NT2/D1 (cell line): ENCODE measurements at regions not wholly inside any gene's neighbourhood (a gene's known extent, or its start where the extent isn't known, plus 50 kb on each side); places are given as distances from the start of the nearest gene placed in this dataset.

Experiments used
- DNase-seq: peaks from one replicate; pipeline ENCODE4 v3.0.0-alpha.2; 2011; ENCODE audit warnings: low read depth, low spot score
- H3K27me3 ChIP-seq: 2 replicates; pipeline ENCODE4 v1.6.0; 2011; ENCODE audit warnings: mild to moderate bottlenecking; ENCODE audit not compliant: insufficient read length, insufficient read depth
- H3K36me3 ChIP-seq: 2 replicates; pipeline ENCODE4 v1.6.1; 2011; ENCODE audit warnings: mild to moderate bottlenecking, low read length, mixed read lengths; ENCODE audit not compliant: insufficient read depth, insufficient read length
- H3K4me1 ChIP-seq: 2 replicates; pipeline ENCODE4 v1.5.1; 2011; ENCODE audit not compliant: insufficient read depth, insufficient read length
- H3K4me3 ChIP-seq: 2 replicates; pipeline ENCODE4 v1.5.1; 2011; ENCODE audit warnings: low read depth; ENCODE audit not compliant: insufficient read length
- H3K9ac ChIP-seq: 2 replicates; pipeline ENCODE4 v1.6.0; 2011; ENCODE audit warnings: low read depth; ENCODE audit not compliant: insufficient read length
- H3K9me3 ChIP-seq: 2 replicates; pipeline ENCODE4 v1.5.1; 2011; ENCODE audit warnings: mild to moderate bottlenecking, low read length; ENCODE audit not compliant: insufficient read depth
- SUZ12 ChIP-seq: IDR thresholded peaks from 2 replicates; pipeline ENCODE4 v1.6.1; 2011; ENCODE audit not compliant: insufficient read length, insufficient read depth; ENCODE audit errors: extremely low read depth
- YY1 ChIP-seq: IDR thresholded peaks from 2 replicates; pipeline ENCODE4 v1.6.1; 2011; ENCODE audit not compliant: insufficient read length, insufficient read depth
- ZNF274 ChIP-seq: IDR thresholded peaks from 2 replicates; pipeline ENCODE4 v1.6.1; 2011; ENCODE audit warnings: mild to moderate bottlenecking, low read depth, low read length

DNA sequence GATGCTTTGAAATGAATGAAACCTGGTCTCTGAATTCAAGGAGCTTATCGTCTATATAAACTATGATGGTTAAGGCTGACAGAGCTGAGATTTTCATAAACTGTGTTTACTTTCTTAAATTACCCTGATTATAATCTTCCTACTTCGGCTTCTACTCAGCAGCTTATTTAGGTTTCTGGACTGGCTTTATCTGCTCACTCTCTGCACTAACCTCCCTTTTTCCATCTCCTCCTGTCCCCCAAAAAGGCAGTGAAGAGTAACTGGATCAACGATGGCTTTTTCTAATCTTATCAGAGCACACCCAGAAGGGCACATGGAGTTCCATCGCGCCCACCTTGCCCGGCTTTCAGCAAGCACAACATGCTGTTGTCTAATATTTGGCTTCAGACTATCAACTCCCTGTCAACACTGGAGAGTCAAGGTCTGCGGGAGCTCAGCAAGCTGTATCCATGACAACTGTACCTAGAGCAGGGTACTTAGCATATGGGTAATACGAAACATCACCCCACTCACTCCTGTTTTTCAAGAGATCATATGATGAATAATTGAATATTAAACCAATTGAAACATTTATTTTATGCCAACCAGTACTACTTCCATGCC lies 417.3 kb downstream of the GABRB3 start:
- Histone ChIP-seq H3K9me3 (no peaks in the 10 kb centered on the region), H3K36me3 (no peaks in the 10 kb centered on the region), H3K9ac (no peak overlapping the region), H3K27me3 (no peaks in the 10 kb centered on the region), H3K4me1 (no peaks in the 10 kb centered on the region), H3K4me3 (no peak overlapping the region)
- TF ChIP-seq YY1, result no peak
- no peak for TF ChIP-seq ZNF274
- DNase-seq, result no peak

DNA sequence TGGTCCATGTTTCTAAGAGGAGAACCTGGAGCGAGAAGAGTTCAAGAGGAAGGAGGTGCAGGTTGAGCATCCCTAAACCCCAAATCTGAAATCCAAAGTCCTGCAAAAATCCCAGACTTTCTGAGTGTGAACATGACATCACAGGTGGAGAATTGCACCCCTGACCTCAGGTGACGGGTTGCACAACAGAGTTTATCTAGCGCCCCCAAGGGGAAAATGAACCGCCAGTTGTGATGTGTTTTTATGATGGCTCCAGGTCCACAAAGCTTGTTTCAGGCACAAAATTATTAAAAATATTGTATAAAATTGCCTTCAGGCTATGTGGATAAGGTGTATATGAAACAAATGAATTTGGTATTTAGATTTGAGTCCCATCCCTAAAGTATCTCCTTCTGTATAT lies 420.0 kb downstream of the GABRB3 start:
- TF ChIP-seq SUZ12, result no peak
- TF ChIP-seq ZNF274, result no peak
- no peak for TF ChIP-seq YY1
- no peak for DNase-seq

DNA sequence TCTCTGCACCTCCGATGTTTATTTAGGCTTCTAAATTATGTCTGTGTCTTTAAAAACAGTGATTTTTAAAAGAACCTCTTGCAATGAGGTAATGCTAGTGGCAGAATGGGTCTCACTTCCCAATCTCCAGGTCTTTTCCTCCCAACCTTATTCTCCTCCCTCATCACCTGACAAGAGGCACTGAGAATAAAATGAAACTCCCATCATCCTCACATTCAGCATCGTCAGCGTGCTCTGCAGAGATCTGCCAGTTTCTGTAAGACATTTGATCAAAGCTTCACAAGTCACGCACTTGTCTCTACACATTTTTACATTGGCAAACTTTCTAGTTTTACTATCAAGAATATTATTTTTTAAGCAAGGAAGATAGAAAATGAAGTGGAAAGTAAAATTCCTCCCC lies 420.5 kb downstream of the GABRB3 start:
- TF ChIP-seq ZNF274, result no peak
- TF ChIP-seq YY1, result no peak
- TF ChIP-seq SUZ12, result no peak
- no peaks in the 10 kb centered on the region for H3K27me3 ChIP-seq
- DNase-seq, result no peak
- no peaks in the 10 kb centered on the region for H3K4me1 ChIP-seq
- H3K9ac ChIP-seq, result no peak overlapping the region
- no peaks in the 10 kb centered on the region for H3K36me3 ChIP-seq
- H3K4me3 ChIP-seq, result no peak overlapping the region
- peaks cover 2% of the 10 kb centered on the region; the same call in 1 of the 2 replicates for H3K9me3 ChIP-seq

More for the DNA sequence above, 420.0 kb downstream of the GABRB3 start:
- no peaks in the 10 kb centered on the region for H3K36me3 ChIP-seq
- H3K27me3 ChIP-seq, result no peaks in the 10 kb centered on the region
- H3K9ac ChIP-seq, result no peak overlapping the region
- H3K4me1 ChIP-seq, result no peaks in the 10 kb centered on the region
- no peaks in the 10 kb centered on the region for H3K9me3 ChIP-seq
- no peak overlapping the region for H3K4me3 ChIP-seq

DNA sequence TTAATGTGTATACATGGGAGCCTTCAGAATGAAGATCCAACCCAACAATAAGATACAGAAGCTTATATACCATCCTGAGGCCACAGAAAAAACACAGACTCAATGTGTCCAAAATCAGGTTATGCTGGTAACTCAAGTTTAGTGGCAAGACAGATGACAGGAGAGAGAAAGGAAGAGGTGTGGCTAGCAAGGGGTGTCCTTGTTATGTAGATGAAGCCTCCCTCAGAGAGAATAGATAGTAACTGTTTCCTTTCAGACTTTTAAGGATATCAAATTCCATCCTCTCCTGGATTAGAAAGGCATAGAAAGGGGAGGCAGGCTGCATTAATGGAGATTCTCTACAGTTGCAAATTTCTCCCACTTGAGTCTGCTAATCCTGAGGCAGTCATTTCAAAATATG lies 447.4 kb downstream of the GABRB3 start:
- no peaks in the 10 kb centered on the region for H3K4me1 ChIP-seq

DNA sequence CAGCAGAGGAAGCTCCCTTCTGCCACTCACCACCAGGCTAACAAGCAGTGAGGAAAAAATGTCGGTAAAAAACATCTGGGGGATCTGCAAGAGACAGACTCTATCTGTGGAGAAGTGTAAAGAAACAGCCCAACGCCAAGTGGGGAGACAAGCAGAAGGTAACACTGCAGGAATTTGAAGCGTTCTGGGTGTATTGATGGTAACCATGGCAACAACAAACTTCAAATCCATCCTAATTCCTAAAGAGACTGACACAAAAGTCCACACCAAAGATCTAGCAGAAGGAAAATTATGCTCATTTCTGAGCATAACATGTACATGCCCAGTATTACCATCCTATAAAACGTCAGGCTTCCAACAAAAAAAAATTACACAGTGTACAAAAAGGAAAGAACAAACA lies 449.3 kb downstream of the GABRB3 start:
- no peaks in the 10 kb centered on the region for H3K4me1 ChIP-seq
- TF ChIP-seq YY1, result no peak
- no peak for TF ChIP-seq ZNF274
- TF ChIP-seq SUZ12, result no peak
- H3K4me3 ChIP-seq, result no peak overlapping the region
- no peaks in the 10 kb centered on the region for H3K27me3 ChIP-seq
- H3K9me3 ChIP-seq, result peaks cover 15% of the 10 kb centered on the region; the same call in 1 of the 2 replicates
- no peak overlapping the region for H3K9ac ChIP-seq
- no peaks in the 10 kb centered on the region for H3K36me3 ChIP-seq
- no peak for DNase-seq

More for the DNA sequence above, 447.4 kb downstream of the GABRB3 start:
- H3K9me3 ChIP-seq, result peaks cover 15% of the 10 kb centered on the region; the same call in 1 of the 2 replicates
- TF ChIP-seq ZNF274 (no peak), SUZ12 (no peak), YY1 (no peak)
- H3K36me3 ChIP-seq, result no peaks in the 10 kb centered on the region
- H3K4me3 ChIP-seq, result no peak overlapping the region
- H3K9ac ChIP-seq, result no peak overlapping the region
- DNase-seq, result peak; percentile 70
- H3K27me3 ChIP-seq, result no peaks in the 10 kb centered on the region

DNA sequence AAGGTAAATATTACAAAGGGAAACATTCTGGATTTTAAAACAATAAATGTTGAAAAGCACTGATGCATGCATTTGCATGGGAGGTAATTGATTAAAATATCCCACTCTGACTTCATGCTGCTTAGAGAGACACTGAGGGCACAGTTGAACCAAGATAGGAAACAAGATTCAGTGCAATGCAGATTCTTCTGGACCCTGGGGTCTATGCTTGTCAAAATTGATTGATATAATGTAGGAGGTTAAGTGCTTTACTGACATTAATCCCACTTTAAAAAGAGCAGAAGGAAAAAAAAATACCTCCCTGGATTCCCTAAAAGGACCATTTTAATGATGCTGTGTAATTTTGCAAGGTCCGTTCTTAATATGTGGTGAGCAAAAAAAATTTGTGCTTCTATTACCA lies 454.2 kb downstream of the GABRB3 start:
- no peak for DNase-seq
- Histone ChIP-seq H3K27me3 (no peaks in the 10 kb centered on the region), H3K9me3 (peaks cover 2% of the 10 kb centered on the region; the same call in 1 of the 2 replicates), H3K4me3 (no peak overlapping the region), H3K9ac (no peak overlapping the region), H3K4me1 (no peaks in the 10 kb centered on the region), H3K36me3 (no peaks in the 10 kb centered on the region)
- no peak for TF ChIP-seq YY1
- no peak for TF ChIP-seq ZNF274
- no peak for TF ChIP-seq SUZ12

DNA sequence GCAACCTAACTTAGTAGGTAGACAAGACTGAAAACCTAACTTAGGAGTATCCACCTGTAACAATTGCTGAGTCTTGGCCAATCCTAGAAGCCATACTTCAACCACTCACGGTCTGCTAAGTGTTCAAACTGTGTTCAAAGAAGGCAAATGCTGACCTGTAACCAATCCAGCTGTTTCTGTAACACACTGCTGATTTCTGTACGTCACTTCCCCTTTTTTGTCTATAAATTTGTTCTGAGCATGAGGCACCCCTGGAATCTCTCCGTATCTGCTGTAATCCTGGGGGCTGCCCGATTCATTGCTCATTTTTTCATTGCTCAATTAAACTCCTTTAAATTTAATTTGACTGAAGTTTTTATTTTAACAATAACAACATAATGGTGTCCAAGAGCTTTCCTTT lies 451.4 kb upstream of the ATP10A start:
- Histone ChIP-seq H3K4me3 (no peak overlapping the region), H3K9ac (no peak overlapping the region), H3K4me1 (no peaks in the 10 kb centered on the region), H3K27me3 (no peaks in the 10 kb centered on the region), H3K36me3 (no peaks in the 10 kb centered on the region), H3K9me3 (peaks cover 25% of the 10 kb centered on the region)
- TF ChIP-seq YY1 (no peak), ZNF274 (no peak), SUZ12 (no peak)
- no peak for DNase-seq
